GM19023 (cell line): ENCODE measurements at regions not wholly inside any gene's neighbourhood (a gene's known extent, or its start where the extent isn't known, plus 50 kb on each side); places are given as distances from the start of the nearest gene placed in this dataset.

Experiments
- ATAC-seq: cut with Tn5 transposase; IDR thresholded peaks from one replicate; pipeline ENCODE4 v1.9.1; 2021; ENCODE audit warnings: mild to moderate bottlenecking, moderate library complexity; ENCODE audit not compliant: unreplicated experiment

- ATAC-seq: no peak
These were observed 135.5 kb upstream of the SORCS3 start for GRCh38 chr10:104505521-104506042.

DNA sequence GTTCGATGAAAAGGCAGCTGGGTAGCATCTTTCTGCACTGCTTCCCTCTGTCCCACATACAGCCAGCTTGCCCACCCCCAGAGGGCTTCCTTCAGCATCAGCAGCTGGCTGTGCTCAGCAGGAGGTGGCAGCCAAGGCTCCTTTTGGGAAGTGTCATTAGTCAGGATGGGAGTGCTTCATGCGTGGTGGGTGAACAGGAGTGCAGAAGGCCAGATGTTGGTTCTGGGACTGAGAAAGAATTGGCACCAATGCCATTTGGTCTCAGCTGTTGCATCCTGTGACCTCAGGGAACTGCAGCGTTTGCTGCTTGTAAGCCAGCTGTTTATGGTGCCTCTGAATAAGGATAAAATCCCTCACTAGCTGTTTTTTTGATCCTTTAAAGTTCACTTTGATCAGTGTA, 131.1 kb upstream of the SORCS3 start:
- ATAC-seq: no peak

DNA sequence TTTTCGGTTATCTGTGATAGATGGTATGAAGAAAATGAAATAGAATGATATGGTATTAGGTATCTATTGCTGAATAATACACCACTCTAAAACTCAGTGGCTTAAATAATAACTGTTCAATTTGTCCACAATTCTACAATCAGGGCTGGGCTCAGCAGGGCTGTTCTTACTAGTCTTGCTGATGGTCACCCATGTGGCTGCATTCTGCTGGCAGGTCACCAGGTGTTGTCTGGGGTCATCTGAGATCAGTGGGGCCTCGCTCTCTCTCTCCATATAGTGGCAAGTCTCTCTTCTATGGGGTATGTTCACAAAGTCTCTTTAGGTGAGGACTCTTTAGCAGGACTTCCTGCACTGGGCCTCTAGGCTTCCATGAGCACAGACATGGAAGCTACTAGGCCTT, 130.4 kb upstream of the SORCS3 start:
- ATAC-seq: no peak

DNA sequence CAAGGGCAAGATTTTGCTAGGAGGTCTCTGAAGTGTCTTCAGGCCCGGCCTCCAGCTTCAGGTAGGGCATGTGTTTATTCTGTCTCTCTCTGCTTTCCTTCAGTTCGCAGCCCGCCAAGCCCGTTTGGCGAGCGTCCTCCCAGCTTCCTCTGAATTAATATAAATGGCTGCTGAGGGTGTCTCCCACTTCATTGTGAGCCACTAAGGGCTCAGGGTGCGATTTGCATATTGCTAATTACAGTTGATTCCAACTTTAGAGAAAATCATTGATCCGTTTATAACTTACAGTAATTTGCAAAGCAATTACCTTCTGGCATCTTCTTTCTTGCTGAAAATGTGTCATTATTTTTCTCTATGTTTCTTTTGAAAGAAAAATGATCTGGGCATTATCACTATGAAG, 128.3 kb upstream of the SORCS3 start:
- no peak for ATAC-seq

- ATAC-seq: no peak
These were observed 125.4 kb upstream of the SORCS3 start for GRCh38 chr10:104515678-104516199.

GRCh38 chr10:104516986-104517385, 124.1 kb upstream of the SORCS3 start:
- no peak for ATAC-seq

DNA sequence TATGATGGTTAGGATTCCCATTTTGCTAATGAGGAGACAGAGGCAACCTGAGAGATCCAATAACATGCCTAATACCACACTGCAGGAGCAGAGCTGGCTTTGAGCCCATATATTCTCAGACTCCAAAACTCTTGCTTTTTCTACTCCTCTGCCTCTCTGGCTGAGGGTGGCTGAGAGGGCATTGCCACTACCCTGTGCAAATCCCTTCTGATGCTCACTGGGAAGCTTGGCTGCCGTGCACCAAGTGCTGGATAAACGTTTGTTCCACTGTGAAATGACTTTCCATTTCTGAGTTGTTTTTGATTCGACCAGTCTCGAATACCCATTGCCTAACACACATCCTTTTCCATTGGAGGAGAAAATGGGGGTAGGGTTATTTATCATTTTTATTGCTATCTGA, 123.1 kb upstream of the SORCS3 start:
- no peak for ATAC-seq

GRCh38 chr10:104518891-104519290, 122.2 kb upstream of the SORCS3 start:
- ATAC-seq: no peak

DNA sequence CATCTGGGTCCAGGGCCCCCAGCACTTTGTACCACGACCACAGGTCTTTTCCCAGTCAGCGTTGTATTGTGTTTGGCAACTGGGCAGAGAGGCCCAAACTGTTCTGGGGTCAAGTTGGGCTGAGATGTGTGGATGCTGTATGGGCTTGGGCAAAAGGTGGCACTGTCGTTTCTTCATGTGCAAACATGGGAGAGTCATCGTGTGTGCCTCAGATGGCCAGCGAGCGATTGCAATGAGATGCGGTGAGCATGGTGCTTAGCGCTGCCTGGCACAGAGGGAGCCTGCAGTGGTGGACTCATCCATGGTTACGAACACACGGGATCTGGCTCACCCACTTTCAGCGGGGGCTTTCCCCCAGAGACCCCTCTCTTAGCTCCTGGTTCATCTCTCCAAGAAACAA, 120.4 kb upstream of the SORCS3 start:
- ATAC-seq: no peak

GRCh38 chr10:104521901-104522694, 119.0 kb upstream of the SORCS3 start:
- no peak for ATAC-seq

DNA sequence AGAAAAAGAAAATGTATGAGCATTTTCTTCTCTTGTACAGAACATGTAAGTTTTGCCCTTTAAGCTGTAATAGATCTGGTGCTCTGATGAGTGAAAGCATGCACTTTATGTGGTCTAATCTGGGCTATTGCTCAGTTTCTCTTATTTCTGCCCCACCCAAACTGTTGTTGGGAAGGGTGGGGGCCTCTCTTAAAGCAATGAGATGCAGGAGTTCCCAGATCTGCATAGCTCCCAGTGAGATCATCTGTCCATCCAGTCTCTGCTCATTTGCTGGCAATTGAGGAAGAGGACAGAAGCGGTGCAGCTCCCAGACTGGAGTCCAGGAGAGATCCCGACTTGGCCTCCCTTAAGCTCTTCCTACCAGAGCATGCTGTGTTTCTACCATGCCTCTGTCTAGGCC, 114.9 kb upstream of the SORCS3 start:
- ATAC-seq: no peak

DNA sequence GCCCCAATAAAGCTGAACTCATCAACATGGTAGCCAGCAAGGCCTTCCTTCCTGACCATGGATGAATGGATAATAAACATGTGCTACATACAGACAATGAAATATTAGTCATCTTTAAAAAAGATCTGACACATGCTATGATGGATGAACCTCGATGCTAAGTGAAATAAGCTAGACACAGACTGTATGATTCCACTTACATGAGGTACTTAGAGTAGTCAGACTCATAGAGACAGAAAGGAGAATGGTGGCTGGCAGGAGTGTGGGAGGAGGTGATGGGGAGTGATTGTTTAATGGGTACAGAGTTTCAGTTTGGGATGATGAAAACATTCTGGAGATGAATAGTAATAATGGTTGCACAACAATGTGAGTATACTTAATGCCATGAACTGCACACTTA, 114.1 kb upstream of the SORCS3 start:
- ATAC-seq: no peak

- no peak for ATAC-seq
These were observed 100.9 kb upstream of the SORCS3 start for GRCh38 chr10:104540181-104540580.

- no peak for ATAC-seq
These were observed 99.3 kb upstream of the SORCS3 start for GRCh38 chr10:104541820-104542219.

DNA sequence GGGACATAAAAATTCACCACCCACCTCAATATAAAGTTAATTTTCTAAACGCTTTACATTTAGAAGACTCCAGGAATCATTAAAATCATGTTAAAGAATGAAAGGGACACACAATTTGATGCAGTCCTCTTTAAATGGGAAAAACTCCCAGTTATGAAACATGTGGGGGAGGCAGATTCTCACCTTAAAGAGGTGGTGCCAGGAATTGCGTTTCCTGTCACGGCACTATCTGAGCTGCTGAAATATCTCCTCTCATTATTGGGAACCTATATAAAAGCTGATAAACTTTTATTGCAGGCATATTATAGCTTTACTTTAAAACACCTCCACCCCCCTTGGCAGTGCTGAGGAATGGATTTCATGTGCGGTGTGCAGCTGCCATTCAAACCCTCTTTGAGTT, 94.8 kb upstream of the SORCS3 start:
- ATAC-seq: no peak

DNA sequence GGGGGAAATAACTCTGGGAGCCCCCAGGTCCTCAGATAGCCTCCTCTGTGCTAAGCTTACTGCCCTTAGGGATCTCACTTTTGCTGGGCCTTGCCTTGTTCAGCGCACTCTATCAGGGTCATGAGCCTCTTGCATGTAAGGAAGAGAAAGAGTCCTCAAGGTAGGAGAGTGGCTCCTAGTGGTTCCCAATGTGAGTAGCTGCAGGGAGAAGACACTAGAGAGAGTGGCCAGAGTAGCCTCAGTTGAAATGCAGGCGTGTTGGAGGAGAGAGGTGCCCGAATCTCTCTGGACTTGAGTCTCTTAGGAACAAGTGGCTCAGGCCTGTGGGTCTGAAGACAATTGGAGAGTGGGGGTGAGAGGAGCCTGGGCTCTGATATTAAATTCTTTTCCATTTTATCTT, 94.3 kb upstream of the SORCS3 start:
- no peak for ATAC-seq

- no peak for ATAC-seq
These were observed 93.0 kb upstream of the SORCS3 start for GRCh38 chr10:104548090-104548489.

GRCh38 chr10:104556831-104557230, 84.3 kb upstream of the SORCS3 start:
- no peak for ATAC-seq

DNA sequence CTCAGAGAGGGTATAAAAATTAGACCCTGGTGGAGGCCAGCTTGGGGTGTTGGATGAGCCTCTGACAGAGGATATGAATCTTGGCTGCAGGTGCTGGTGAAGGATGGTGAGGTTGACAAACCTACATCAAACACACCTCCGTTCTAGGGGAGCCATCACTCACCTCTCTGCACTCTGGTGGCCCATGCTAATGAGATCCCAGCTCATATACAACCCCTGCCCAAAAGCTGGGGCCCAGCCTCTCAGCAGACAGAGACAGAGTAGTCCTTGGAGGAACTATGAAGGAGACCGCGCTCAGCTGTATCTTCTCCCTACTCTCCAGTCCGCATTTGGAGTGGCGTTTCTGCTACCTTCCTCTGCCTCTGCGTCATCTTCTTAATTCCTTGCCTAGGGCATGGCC, 83.1 kb upstream of the SORCS3 start:
- ATAC-seq: no peak

DNA sequence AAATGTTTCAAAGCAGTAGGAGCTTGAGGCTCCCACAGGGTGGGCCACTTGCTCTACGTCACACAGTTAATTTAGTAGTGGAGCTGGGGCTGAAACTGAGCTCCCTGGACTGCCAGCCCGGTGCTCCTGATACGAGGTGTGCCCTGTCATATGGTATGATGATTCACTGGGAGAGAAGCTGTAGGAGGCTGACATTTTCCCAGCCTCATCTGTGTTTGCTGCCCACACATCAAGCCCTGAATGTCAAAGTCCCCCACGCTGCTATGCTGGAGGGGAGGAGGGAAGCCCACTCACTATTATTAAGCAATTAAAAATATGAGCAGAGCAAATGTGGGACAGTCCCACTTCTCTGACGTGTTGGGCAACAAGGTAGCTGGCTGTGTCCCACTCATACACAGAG, 81.2 kb upstream of the SORCS3 start:
- no peak for ATAC-seq

DNA sequence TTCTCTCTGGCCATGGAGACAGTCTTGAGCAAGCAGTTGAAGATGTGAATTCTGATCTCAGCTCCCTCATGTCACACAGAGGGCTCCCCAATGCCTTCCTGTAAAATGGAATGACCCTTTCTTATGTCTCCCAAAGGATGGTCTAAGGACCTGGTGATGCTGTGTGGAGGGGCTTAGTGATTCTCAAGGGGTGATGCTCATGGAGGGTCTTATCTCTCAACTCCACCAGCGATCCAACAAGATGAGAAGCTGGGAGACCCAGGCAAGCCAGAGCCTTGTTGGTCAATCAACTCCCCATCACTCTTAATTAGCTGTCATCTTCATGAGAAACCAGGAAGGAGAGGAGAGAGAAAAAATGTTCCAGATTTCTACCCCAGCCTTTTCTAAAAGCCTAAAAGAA, 78.0 kb upstream of the SORCS3 start:
- ATAC-seq: no peak

GRCh38 chr10:104563548-104563947, 77.5 kb upstream of the SORCS3 start:
- ATAC-seq: no peak

- no peak for ATAC-seq
These were observed 66.7 kb upstream of the SORCS3 start for GRCh38 chr10:104574427-104574826.
